ENCODE measurements at regions not wholly inside any gene's neighbourhood (a gene's known extent, or its start where the extent isn't known, plus 50 kb on each side); places are given as distances from the start of the nearest gene placed in this dataset.

- TF ChIP-seq CTCF (IDR thresholded peaks at IDR 0.05) = no peak
- TF ChIP-seq EP300 (IDR thresholded peaks at IDR 0.05) = no peak
- no peak for TF ChIP-seq POLR2A (IDR thresholded peaks at IDR 0.05)
- TF ChIP-seq POLR2AphosphoS5 (IDR thresholded peaks at IDR 0.05) = peak in 2 of 4 donors; percentile 41 to 51
These were observed 90.4 kb downstream of the DLL1 start for GRCh38 chr6:170200458-170200891.
